ENCODE measurements at regions not wholly inside any gene's neighbourhood (a gene's known extent, or its start where the extent isn't known, plus 50 kb on each side); places are given as distances from the start of the nearest gene placed in this dataset.

GRCh38 chr12:73514672-73515071 is 1023.0 kb upstream of the ATXN7L3B start:
- Mint-ChIP-seq H3K36me3 (ENCODE audit: low read depth) (no peaks in the 10 kb centered on the region), H3K27me3 (no peaks in the 10 kb centered on the region), H3K27ac (no peak overlapping the region), H3K9me3 (peaks cover 15% of the 10 kb centered on the region), H3K4me3 (no peak overlapping the region), H3K4me1 (ENCODE audit: low read depth) (no peaks in the 10 kb centered on the region)
- POLR2A ChIA-PET: no interaction called here
- Histone ChIP-seq H3K27ac (ENCODE audit: low read depth in 1 of 2, low read length in 2 of 2) (no peak overlapping the region), H3K27me3 (ENCODE audit: control insufficient read depth in 1 of 2, insufficient read depth in 2 of 2, low read length in 2 of 2) (no peaks in the 10 kb centered on the region), H3K9me3 (ENCODE audit: control insufficient read depth in 1 of 2, insufficient read depth in 1 of 2, low read length in 2 of 2) (no peaks in the 10 kb centered on the region), H3K4me1 (ENCODE audit: insufficient read depth, low read length) (no peaks in the 10 kb centered on the region), H3K4me3 (ENCODE audit: low read length) (no peak overlapping the region), H3K36me3 (ENCODE audit: insufficient read depth, low read length) (no peaks in the 10 kb centered on the region)
- no peak for DNase-seq
- intact Hi-C loops (cut with DNase I, micrococcal nuclease): no loop called here
- TF ChIP-seq CTCF (IDR thresholded peaks at IDR 0.05): no peak
- ATAC-seq (ENCODE audit: poor library complexity): no peak
- CTCF ChIA-PET: no interaction called here

GRCh38 chr12:73517859-73518258 is 1019.8 kb upstream of the ATXN7L3B start:
- ChIA-PET CTCF (no interaction called here), POLR2A (no interaction called here)
- H3K4me1 Mint-ChIP-seq (ENCODE audit: low read depth): no peaks in the 10 kb centered on the region
- H3K9me3 Mint-ChIP-seq: peaks cover 16% of the 10 kb centered on the region
- H3K27me3 Mint-ChIP-seq: no peaks in the 10 kb centered on the region
- no peak overlapping the region for H3K4me3 Mint-ChIP-seq
- intact Hi-C loops (cut with DNase I, micrococcal nuclease): no loop called here
- no peak for DNase-seq
- H3K36me3 Mint-ChIP-seq (ENCODE audit: low read depth): no peaks in the 10 kb centered on the region
- no peaks in the 10 kb centered on the region for H3K27me3 ChIP-seq (ENCODE audit: control insufficient read depth in 1 of 2, insufficient read depth in 2 of 2, low read length in 2 of 2)
- H3K4me1 ChIP-seq (ENCODE audit: insufficient read depth, low read length): no peaks in the 10 kb centered on the region
- peaks cover 0 to 7% of the 10 kb centered on the region in 2 experiments for H3K9me3 ChIP-seq (ENCODE audit: control insufficient read depth in 1 of 2, insufficient read depth in 1 of 2, low read length in 2 of 2)
- H3K36me3 ChIP-seq (ENCODE audit: insufficient read depth, low read length): no peaks in the 10 kb centered on the region
- H3K4me3 ChIP-seq (ENCODE audit: low read length): no peak overlapping the region
- TF ChIP-seq CTCF (IDR thresholded peaks at IDR 0.05): no peak
- H3K27ac ChIP-seq (ENCODE audit: low read depth in 1 of 2, low read length in 2 of 2): no peak overlapping the region
- ATAC-seq (ENCODE audit: poor library complexity): no peak
- H3K27ac Mint-ChIP-seq: no peak overlapping the region

GRCh38 chr12:73529231-73529630 is 1008.4 kb upstream of the ATXN7L3B start:
- POLR2A ChIA-PET: no interaction called here
- Histone ChIP-seq H3K9me3 (ENCODE audit: control insufficient read depth in 1 of 2, insufficient read depth in 1 of 2, low read length in 2 of 2) (no peaks in the 10 kb centered on the region), H3K4me1 (ENCODE audit: insufficient read depth, low read length) (no peaks in the 10 kb centered on the region), H3K36me3 (ENCODE audit: insufficient read depth, low read length) (no peaks in the 10 kb centered on the region), H3K27me3 (ENCODE audit: control insufficient read depth in 1 of 2, insufficient read depth in 2 of 2, low read length in 2 of 2) (no peaks in the 10 kb centered on the region), H3K4me3 (ENCODE audit: low read length) (no peak overlapping the region), H3K27ac (ENCODE audit: low read depth in 1 of 2, low read length in 2 of 2) (no peak overlapping the region)
- no peak for DNase-seq
- intact Hi-C loops (cut with DNase I, micrococcal nuclease): no loop called here
- Mint-ChIP-seq H3K9me3 (peaks cover 3% of the 10 kb centered on the region), H3K4me1 (ENCODE audit: low read depth) (no peaks in the 10 kb centered on the region), H3K27ac (no peak overlapping the region), H3K27me3 (no peaks in the 10 kb centered on the region), H3K36me3 (ENCODE audit: low read depth) (no peaks in the 10 kb centered on the region), H3K4me3 (no peak overlapping the region)
- no peak for ATAC-seq (ENCODE audit: poor library complexity)
- CTCF ChIA-PET: no interaction called here
- TF ChIP-seq CTCF (IDR thresholded peaks at IDR 0.05): no peak
